AML-193 (cell line): ENCODE measurements at regions not wholly inside any gene's neighbourhood (a gene's known extent, or its start where the extent isn't known, plus 50 kb on each side); places are given as distances from the start of the nearest gene placed in this dataset.

ENCODE experiments used
- DNase-seq, 2 experiments: peaks; one replicate each; lab custom pipeline; 2025; lab: John Stamatoyannopoulos, UW

- no peak for DNase-seq
Measured at GRCh38 chr13:48891586-48891985, 84.1 kb upstream of the FNDC3A start.

GRCh38 chr13:48892053-48892687 is 83.5 kb upstream of the FNDC3A start:
- DNase-seq: no peak

- DNase-seq: peak in 1 of 2 experiments; percentile 9
Measured at GRCh38 chr13:48892688-48893075, 83.0 kb upstream of the FNDC3A start.

GRCh38 chr13:48896312-48896711 is 79.4 kb upstream of the FNDC3A start:
- DNase-seq: peak; percentile 38 to 48

GRCh38 chr13:48901781-48902180 is 73.9 kb upstream of the FNDC3A start:
- DNase-seq: peak; percentile 95 to 97

GRCh38 chr13:48902368-48902767 is 73.3 kb upstream of the FNDC3A start:
- peak; percentile 61 to 70 for DNase-seq

GRCh38 chr13:48904668-48905290 is 70.9 kb upstream of the FNDC3A start:
- DNase-seq: no peak

- DNase-seq: no peak
Measured at GRCh38 chr13:48906200-48906599, 69.5 kb upstream of the FNDC3A start.

GRCh38 chr13:48908381-48909055 is 67.2 kb upstream of the FNDC3A start:
- no peak for DNase-seq

GRCh38 chr13:48909056-48909389 is 66.7 kb upstream of the FNDC3A start:
- DNase-seq: no peak

GRCh38 chr13:48910686-48911085 is 65.0 kb upstream of the FNDC3A start:
- peak; percentile 23 to 33 for DNase-seq

GRCh38 chr13:48919751-48920150 is 56.0 kb upstream of the FNDC3A start:
- no peak for DNase-seq

GRCh38 chr13:48920730-48921129 is 55.0 kb upstream of the FNDC3A start:
- DNase-seq: no peak

GRCh38 chr13:48923376-48923775 is 52.3 kb upstream of the FNDC3A start:
- DNase-seq: no peak

- no peak for DNase-seq
Measured at GRCh38 chr13:48925001-48925400, 50.7 kb upstream of the FNDC3A start.
